ENCODE measurements at regions not wholly inside any gene's neighbourhood (a gene's known extent, or its start where the extent isn't known, plus 50 kb on each side); places are given as distances from the start of the nearest gene placed in this dataset.

DNA sequence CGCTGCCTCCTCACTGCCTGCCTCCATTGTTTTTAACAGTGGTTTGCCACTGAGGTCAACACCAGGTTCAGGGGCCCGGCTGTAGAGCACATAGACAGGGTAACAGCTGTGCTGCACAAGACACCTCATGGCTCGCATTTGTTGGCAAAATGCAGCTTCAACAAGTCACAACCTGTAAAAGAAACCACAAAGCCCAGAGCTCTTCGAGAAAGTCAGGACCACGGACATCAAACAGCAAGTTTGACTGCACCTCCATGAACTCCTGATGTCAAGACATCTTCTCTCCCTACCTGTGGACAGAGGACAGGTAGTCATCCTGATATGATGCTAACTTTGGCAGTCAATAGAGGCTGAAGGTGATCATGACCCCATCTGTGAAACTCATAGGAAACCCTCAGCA, 142.4 kb upstream of the SOX9 start:
- Histone ChIP-seq H3K4me1 (peaks cover 3 to 5% of the 10 kb centered on the region in 2 donors), H3K27ac (no peak overlapping the region), H3K27me3 (no peaks in the 10 kb centered on the region), H3K36me3 (no peaks in the 10 kb centered on the region), H3K4me3 (no peak overlapping the region), H3K9me3 (no peaks in the 10 kb centered on the region)
- intact Hi-C loops (cut with DNase I) = loop anchor here (10.0 kb wide), 1 partner anchor 1216 kb away; the partner anchor contains the start of gene COG1
- TF ChIP-seq, protein P1, sequence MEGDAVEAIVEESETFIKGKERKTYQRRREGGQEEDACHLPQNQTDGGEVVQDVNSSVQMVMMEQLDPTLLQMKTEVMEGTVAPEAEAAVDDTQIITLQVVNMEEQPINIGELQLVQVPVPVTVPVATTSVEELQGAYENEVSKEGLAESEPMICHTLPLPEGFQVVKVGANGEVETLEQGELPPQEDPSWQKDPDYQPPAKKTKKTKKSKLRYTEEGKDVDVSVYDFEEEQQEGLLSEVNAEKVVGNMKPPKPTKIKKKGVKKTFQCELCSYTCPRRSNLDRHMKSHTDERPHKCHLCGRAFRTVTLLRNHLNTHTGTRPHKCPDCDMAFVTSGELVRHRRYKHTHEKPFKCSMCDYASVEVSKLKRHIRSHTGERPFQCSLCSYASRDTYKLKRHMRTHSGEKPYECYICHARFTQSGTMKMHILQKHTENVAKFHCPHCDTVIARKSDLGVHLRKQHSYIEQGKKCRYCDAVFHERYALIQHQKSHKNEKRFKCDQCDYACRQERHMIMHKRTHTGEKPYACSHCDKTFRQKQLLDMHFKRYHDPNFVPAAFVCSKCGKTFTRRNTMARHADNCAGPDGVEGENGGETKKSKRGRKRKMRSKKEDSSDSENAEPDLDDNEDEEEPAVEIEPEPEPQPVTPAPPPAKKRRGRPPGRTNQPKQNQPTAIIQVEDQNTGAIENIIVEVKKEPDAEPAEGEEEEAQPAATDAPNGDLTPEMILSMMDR (IDR thresholded peaks at IDR 0.05) = no peak
- DNase-seq (ENCODE audit: low spot score in 2 of 2) = no peak

GRCh38 chr17:71980171-71980570, 140.6 kb upstream of the SOX9 start:
- H3K9me3 ChIP-seq = no peaks in the 10 kb centered on the region
- TF ChIP-seq, protein P1 (IDR thresholded peaks at IDR 0.05) = no peak
- H3K27me3 ChIP-seq = no peaks in the 10 kb centered on the region
- H3K4me3 ChIP-seq = no peak overlapping the region
- no peaks in the 10 kb centered on the region for H3K36me3 ChIP-seq
- no peak for DNase-seq (ENCODE audit: low spot score in 2 of 2)
- H3K4me1 ChIP-seq = peaks cover 0 to 3% of the 10 kb centered on the region in 2 donors
- intact Hi-C loops (cut with DNase I) = no loop called here
- no peak overlapping the region for H3K27ac ChIP-seq

GRCh38 chr17:71983828-71984227, 137.0 kb upstream of the SOX9 start:
- intact Hi-C loops (cut with DNase I) = no loop called here
- H3K9me3 ChIP-seq = no peaks in the 10 kb centered on the region
- TF ChIP-seq, protein P1 (IDR thresholded peaks at IDR 0.05) = no peak
- no peaks in the 10 kb centered on the region for H3K27me3 ChIP-seq
- H3K4me3 ChIP-seq = no peak overlapping the region
- DNase-seq (ENCODE audit: low spot score in 2 of 2) = no peak
- no peak overlapping the region for H3K27ac ChIP-seq
- no peaks in the 10 kb centered on the region for H3K4me1 ChIP-seq
- H3K36me3 ChIP-seq = no peaks in the 10 kb centered on the region

GRCh38 chr17:71985111-71986039, 135.4 kb upstream of the SOX9 start:
- Histone ChIP-seq H3K36me3 (no peaks in the 10 kb centered on the region), H3K27me3 (no peaks in the 10 kb centered on the region), H3K4me3 (no peak overlapping the region), H3K27ac (no peak overlapping the region), H3K4me1 (no peaks in the 10 kb centered on the region), H3K9me3 (no peaks in the 10 kb centered on the region)
- TF ChIP-seq, protein P1 (IDR thresholded peaks at IDR 0.05) = no peak
- no peak for DNase-seq (ENCODE audit: low spot score in 2 of 2)
- intact Hi-C loops (cut with DNase I) = no loop called here

GRCh38 chr17:71986886-71987285, 133.9 kb upstream of the SOX9 start:
- Histone ChIP-seq H3K4me1 (no peaks in the 10 kb centered on the region), H3K9me3 (no peaks in the 10 kb centered on the region), H3K4me3 (no peak overlapping the region), H3K27me3 (no peaks in the 10 kb centered on the region), H3K36me3 (no peaks in the 10 kb centered on the region), H3K27ac (no peak overlapping the region)
- TF ChIP-seq, protein P1 (IDR thresholded peaks at IDR 0.05) = no peak
- no peak for DNase-seq (ENCODE audit: low spot score in 2 of 2)
- intact Hi-C loops (cut with DNase I) = no loop called here
